ENCODE measurements at regions not wholly inside any gene's neighbourhood (a gene's known extent, or its start where the extent isn't known, plus 50 kb on each side); places are given as distances from the start of the nearest gene placed in this dataset.
"Not testable (repeated sequence)": the region's sequence is repeated elsewhere in the genome, so short reads cannot be mapped to it uniquely, and the experiment has no call there.

GRCh38 chr20:29516847-29517246 is 1740.6 kb upstream of the DEFB115 start:
- H3K9me3 ChIP-seq; H3K4me1 ChIP-seq; H3K4me2 ChIP-seq; CTCF ChIA-PET; ATAC-seq; H3K4me3 ChIP-seq; POLR2A ChIA-PET; H3K27ac ChIP-seq; DNase-seq (ENCODE audit: low read depth in 1 of 2, low spot score in 1 of 2); FAIRE-seq: not testable (repeated sequence)
- WGBS (ENCODE audit: missing lambda C conversion rate): 8% methylated on average over 5 of the region's 5 CpGs

- FAIRE-seq, H3K4me1 ChIP-seq, ATAC-seq, H3K27ac ChIP-seq, H3K4me3 ChIP-seq, H3K4me2 ChIP-seq, POLR2A ChIA-PET, H3K9me3 ChIP-seq: not testable (repeated sequence)
- CTCF ChIA-PET: interaction anchor here (2.4 kb wide), 1 partner anchor 13 kb away, joined by 6 read pairs; no protein-coding TSS in a partner anchor
- TF ChIP-seq RAD21 (conservative IDR thresholded peaks at IDR 0.05 in 1 of 2, IDR thresholded peaks at IDR 0.05 in 1 of 2) (peak in 1 of 2 experiments; percentile 18; a peak in 1 of 5 replicates), CTCF (IDR thresholded peaks at IDR 0.05) (peak; percentile 20; the same call in 2 of the 3 replicates)
- peak in 1 of 2 experiments; percentile 5 for DNase-seq (ENCODE audit: low read depth in 1 of 2, low spot score in 1 of 2)
- WGBS (ENCODE audit: missing lambda C conversion rate): 11% methylated on average over 5 of the region's 5 CpGs
Measured at GRCh38 chr20:29519610-29520241, 1737.7 kb upstream of the DEFB115 start.

GRCh38 chr20:29533566-29534177 is 1723.8 kb upstream of the DEFB115 start:
- WGBS (ENCODE audit: missing lambda C conversion rate): 5% methylated on average over 4 of the region's 4 CpGs
- POLR2A ChIA-PET, H3K4me1 ChIP-seq, H3K4me2 ChIP-seq, H3K27ac ChIP-seq, FAIRE-seq, H3K9me3 ChIP-seq, ATAC-seq, H3K4me3 ChIP-seq: not testable (repeated sequence)
- peak; percentile 37 for TF ChIP-seq CTCF (IDR thresholded peaks at IDR 0.05)
- peak; percentile 58; a peak in 4 of 5 replicates for TF ChIP-seq RAD21 (conservative IDR thresholded peaks at IDR 0.05 in 1 of 2, IDR thresholded peaks at IDR 0.05 in 1 of 2)
- 0 out of 3 replicates have a peak, but pooled peaks have one; percentile 17 for TF ChIP-seq SMC3 (IDR thresholded peaks at IDR 0.05)
- CTCF ChIA-PET: interaction anchor here (0.6 to 2.8 kb wide), 6 partner anchors 14 to 1727 kb away, joined by 3 to 14 read pairs (median 7); no protein-coding TSS in a partner anchor
- DNase-seq (ENCODE audit: low read depth in 1 of 2, low spot score in 1 of 2): peak in 1 of 2 experiments; percentile 39

GRCh38 chr20:29566901-29567635 is 1690.4 kb upstream of the DEFB115 start:
- ATAC-seq, FAIRE-seq: not testable (repeated sequence)
- WGBS (ENCODE audit: missing lambda C conversion rate): 69% methylated on average over 41 of the region's 44 CpGs

GRCh38 chr20:29567671-29568070 is 1689.8 kb upstream of the DEFB115 start:
- H3K9me3 ChIP-seq; H3K27ac ChIP-seq; H3K4me3 ChIP-seq; ATAC-seq; H3K4me1 ChIP-seq; FAIRE-seq; POLR2A ChIA-PET; H3K4me2 ChIP-seq; DNase-seq (ENCODE audit: low read depth in 1 of 2, low spot score in 1 of 2); CTCF ChIA-PET: not testable (repeated sequence)
- WGBS (ENCODE audit: missing lambda C conversion rate): 52% methylated on average over 21 of the region's 23 CpGs

More at GRCh38 chr20:29566901-29567635, 1690.4 kb upstream of the DEFB115 start:
- H3K4me3 ChIP-seq; H3K4me2 ChIP-seq; H3K4me1 ChIP-seq; POLR2A ChIA-PET; CTCF ChIA-PET; H3K9me3 ChIP-seq; H3K27ac ChIP-seq; DNase-seq (ENCODE audit: low read depth in 1 of 2, low spot score in 1 of 2): not testable (repeated sequence)

- H3K4me2 ChIP-seq; ATAC-seq; H3K9me3 ChIP-seq; H3K4me1 ChIP-seq; DNase-seq (ENCODE audit: low read depth in 1 of 2, low spot score in 1 of 2); H3K27ac ChIP-seq; POLR2A ChIA-PET; FAIRE-seq; CTCF ChIA-PET; H3K4me3 ChIP-seq: not testable (repeated sequence)
- WGBS (ENCODE audit: missing lambda C conversion rate): 2% methylated on average over 5 of the region's 5 CpGs
Measured at GRCh38 chr20:29570126-29570525, 1687.3 kb upstream of the DEFB115 start.

GRCh38 chr20:29589530-29589929 is 1667.9 kb upstream of the DEFB115 start:
- DNase-seq (ENCODE audit: low read depth in 1 of 2, low spot score in 1 of 2); CTCF ChIA-PET; H3K27ac ChIP-seq; H3K9me3 ChIP-seq; H3K4me2 ChIP-seq; H3K4me3 ChIP-seq; H3K4me1 ChIP-seq; FAIRE-seq; ATAC-seq; POLR2A ChIA-PET: not testable (repeated sequence)
- 26% methylated on average over 2 of the region's 2 CpGs for WGBS (ENCODE audit: missing lambda C conversion rate)

GRCh38 chr20:29604163-29604562 is 1653.3 kb upstream of the DEFB115 start:
- H3K4me1 ChIP-seq; DNase-seq (ENCODE audit: low read depth in 1 of 2, low spot score in 1 of 2); CTCF ChIA-PET; ATAC-seq; H3K9me3 ChIP-seq; H3K4me2 ChIP-seq; FAIRE-seq; POLR2A ChIA-PET; H3K4me3 ChIP-seq; H3K27ac ChIP-seq: not testable (repeated sequence)
- WGBS (ENCODE audit: missing lambda C conversion rate): 0% methylated on average over 1 of the region's 1 CpG

- H3K9me3 ChIP-seq; H3K4me1 ChIP-seq; H3K4me3 ChIP-seq; ATAC-seq; FAIRE-seq; POLR2A ChIA-PET; H3K27ac ChIP-seq; CTCF ChIA-PET; DNase-seq (ENCODE audit: low read depth in 1 of 2, low spot score in 1 of 2); H3K4me2 ChIP-seq: not testable (repeated sequence)
- WGBS (ENCODE audit: missing lambda C conversion rate): 2% methylated on average over 3 of the region's 3 CpGs
Measured at GRCh38 chr20:29606171-29606570, 1651.3 kb upstream of the DEFB115 start.
